ENCODE measurements at regions not wholly inside any gene's neighbourhood (a gene's known extent, or its start where the extent isn't known, plus 50 kb on each side); places are given as distances from the start of the nearest gene placed in this dataset.

DNA sequence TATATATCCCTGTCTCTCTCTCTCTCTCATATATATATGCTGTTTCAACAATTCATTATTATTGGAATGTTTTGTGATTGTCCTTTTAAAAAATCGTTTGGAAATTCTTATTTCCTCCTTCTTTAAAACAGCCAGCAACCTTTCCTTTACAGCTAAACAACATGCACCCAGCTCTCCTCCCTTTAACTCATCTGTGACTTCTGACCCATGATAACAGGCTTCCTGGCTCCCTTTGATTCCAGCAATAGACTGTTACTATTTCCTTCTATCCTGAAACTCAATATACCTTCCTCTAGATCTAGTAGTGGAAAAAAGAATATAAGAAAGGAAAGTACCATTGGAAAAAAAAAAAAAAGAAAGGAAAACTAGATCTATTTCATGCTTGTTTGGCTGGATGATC, 254.7 kb upstream of the RGMB start:
- peaks cover 0 to 2% (median 0%) of the 10 kb centered on the region in 4 donors for H3K27me3 ChIP-seq (ENCODE audit: control insufficient read depth in 4 of 4, insufficient read depth in 4 of 4, low read length in 3 of 4)
- TF ChIP-seq, protein P1, sequence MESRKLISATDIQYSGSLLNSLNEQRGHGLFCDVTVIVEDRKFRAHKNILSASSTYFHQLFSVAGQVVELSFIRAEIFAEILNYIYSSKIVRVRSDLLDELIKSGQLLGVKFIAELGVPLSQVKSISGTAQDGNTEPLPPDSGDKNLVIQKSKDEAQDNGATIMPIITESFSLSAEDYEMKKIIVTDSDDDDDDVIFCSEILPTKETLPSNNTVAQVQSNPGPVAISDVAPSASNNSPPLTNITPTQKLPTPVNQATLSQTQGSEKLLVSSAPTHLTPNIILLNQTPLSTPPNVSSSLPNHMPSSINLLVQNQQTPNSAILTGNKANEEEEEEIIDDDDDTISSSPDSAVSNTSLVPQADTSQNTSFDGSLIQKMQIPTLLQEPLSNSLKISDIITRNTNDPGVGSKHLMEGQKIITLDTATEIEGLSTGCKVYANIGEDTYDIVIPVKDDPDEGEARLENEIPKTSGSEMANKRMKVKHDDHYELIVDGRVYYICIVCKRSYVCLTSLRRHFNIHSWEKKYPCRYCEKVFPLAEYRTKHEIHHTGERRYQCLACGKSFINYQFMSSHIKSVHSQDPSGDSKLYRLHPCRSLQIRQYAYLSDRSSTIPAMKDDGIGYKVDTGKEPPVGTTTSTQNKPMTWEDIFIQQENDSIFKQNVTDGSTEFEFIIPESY (IDR thresholded peaks at IDR 0.05) = no peak
- TF ChIP-seq EGR1 (IDR thresholded peaks at IDR 0.05; ENCODE audit: low read depth in 2 of 2) (no peak), GABPA (IDR thresholded peaks at IDR 0.05 in 1 of 2, conservative IDR thresholded peaks at IDR 0.05 in 1 of 2) (no peak), SP1 (IDR thresholded peaks at IDR 0.05) (no peak)
- H3K4me3 ChIP-seq (ENCODE audit: low read depth in 1 of 3, low read length in 3 of 3) = no peak overlapping the region
- no peaks in the 10 kb centered on the region for H3K36me3 ChIP-seq (ENCODE audit: control insufficient read depth in 4 of 4, insufficient read depth in 3 of 4, low read depth in 1 of 4, low read length in 3 of 4)
- no peak for DNase-seq (ENCODE audit: low spot score)
- 4% methylated on average over 1 of the region's 1 CpG for WGBS
- no peaks in the 10 kb centered on the region for H3K9me3 ChIP-seq (ENCODE audit: control insufficient read depth in 4 of 4, low read length in 3 of 4)
- no peak overlapping the region for H3K27ac ChIP-seq (ENCODE audit: low read depth in 1 of 2, low read length in 2 of 2)
- no peaks in the 10 kb centered on the region for H3K4me1 ChIP-seq (ENCODE audit: control insufficient read depth in 4 of 4, insufficient read depth in 4 of 4, low read length in 3 of 4)
- no peak overlapping the region for H3K9ac ChIP-seq (ENCODE audit: low read depth in 1 of 2, low read length in 2 of 2)

DNA sequence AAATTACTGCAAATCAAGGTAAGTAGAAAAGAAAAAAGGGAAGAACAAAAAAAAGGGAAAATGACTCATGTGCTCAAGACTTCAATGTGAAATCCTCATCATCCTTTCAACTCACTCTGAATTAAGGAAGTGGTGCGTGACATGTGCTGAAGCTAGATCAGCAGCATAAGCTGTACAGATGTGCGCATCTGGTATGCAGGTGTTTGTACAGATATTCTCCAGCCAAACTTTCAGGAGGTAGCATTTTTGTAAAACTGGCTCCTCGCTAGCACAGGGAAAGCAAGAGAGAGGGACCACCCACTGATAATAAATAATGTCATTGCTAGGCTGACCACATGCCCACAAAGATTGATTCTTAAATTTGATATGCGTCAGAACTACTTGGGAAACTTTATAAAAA, 253.9 kb upstream of the RGMB start:
- DNase-seq (ENCODE audit: low spot score) = no peak
- Histone ChIP-seq H3K9ac (ENCODE audit: low read depth in 1 of 2, low read length in 2 of 2) (no peak overlapping the region), H3K4me1 (ENCODE audit: control insufficient read depth in 4 of 4, insufficient read depth in 4 of 4, low read length in 3 of 4) (no peaks in the 10 kb centered on the region), H3K9me3 (ENCODE audit: control insufficient read depth in 4 of 4, low read length in 3 of 4) (no peaks in the 10 kb centered on the region), H3K36me3 (ENCODE audit: control insufficient read depth in 4 of 4, insufficient read depth in 3 of 4, low read depth in 1 of 4, low read length in 3 of 4) (no peaks in the 10 kb centered on the region), H3K27me3 (ENCODE audit: control insufficient read depth in 4 of 4, insufficient read depth in 4 of 4, low read length in 3 of 4) (peaks cover 0 to 2% (median 0%) of the 10 kb centered on the region in 4 donors), H3K27ac (ENCODE audit: low read depth in 1 of 2, low read length in 2 of 2) (no peak overlapping the region), H3K4me3 (ENCODE audit: low read depth in 1 of 3, low read length in 3 of 3) (no peak overlapping the region)
- 85% methylated on average over 4 of the region's 4 CpGs for WGBS
- TF ChIP-seq RXRA (IDR thresholded peaks at IDR 0.05) (no peak), TAF1 (conservative IDR thresholded peaks at IDR 0.05) (no peak), EGR1 (IDR thresholded peaks at IDR 0.05; ENCODE audit: low read depth in 2 of 2) (no peak), JUND (IDR thresholded peaks at IDR 0.05) (no peak), FOXA2 (IDR thresholded peaks at IDR 0.05) (no peak), NR2F2 (IDR thresholded peaks at IDR 0.05) (no peak), GABPA (IDR thresholded peaks at IDR 0.05 in 1 of 2, conservative IDR thresholded peaks at IDR 0.05 in 1 of 2) (no peak), FOXA1 (IDR thresholded peaks at IDR 0.05) (no peak), HNF4A (conservative IDR thresholded peaks at IDR 0.05) (no peak), SP1 (IDR thresholded peaks at IDR 0.05) (no peak), RAD21 (IDR thresholded peaks at IDR 0.05) (no peak)
- TF ChIP-seq, protein P2, sequence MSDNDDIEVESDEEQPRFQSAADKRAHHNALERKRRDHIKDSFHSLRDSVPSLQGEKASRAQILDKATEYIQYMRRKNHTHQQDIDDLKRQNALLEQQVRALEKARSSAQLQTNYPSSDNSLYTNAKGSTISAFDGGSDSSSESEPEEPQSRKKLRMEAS (IDR thresholded peaks at IDR 0.05) = no peak
- TF ChIP-seq, protein P3, sequence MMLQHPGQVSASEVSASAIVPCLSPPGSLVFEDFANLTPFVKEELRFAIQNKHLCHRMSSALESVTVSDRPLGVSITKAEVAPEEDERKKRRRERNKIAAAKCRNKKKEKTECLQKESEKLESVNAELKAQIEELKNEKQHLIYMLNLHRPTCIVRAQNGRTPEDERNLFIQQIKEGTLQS (IDR thresholded peaks at IDR 0.05) = no peak
- TF ChIP-seq, protein P4, sequence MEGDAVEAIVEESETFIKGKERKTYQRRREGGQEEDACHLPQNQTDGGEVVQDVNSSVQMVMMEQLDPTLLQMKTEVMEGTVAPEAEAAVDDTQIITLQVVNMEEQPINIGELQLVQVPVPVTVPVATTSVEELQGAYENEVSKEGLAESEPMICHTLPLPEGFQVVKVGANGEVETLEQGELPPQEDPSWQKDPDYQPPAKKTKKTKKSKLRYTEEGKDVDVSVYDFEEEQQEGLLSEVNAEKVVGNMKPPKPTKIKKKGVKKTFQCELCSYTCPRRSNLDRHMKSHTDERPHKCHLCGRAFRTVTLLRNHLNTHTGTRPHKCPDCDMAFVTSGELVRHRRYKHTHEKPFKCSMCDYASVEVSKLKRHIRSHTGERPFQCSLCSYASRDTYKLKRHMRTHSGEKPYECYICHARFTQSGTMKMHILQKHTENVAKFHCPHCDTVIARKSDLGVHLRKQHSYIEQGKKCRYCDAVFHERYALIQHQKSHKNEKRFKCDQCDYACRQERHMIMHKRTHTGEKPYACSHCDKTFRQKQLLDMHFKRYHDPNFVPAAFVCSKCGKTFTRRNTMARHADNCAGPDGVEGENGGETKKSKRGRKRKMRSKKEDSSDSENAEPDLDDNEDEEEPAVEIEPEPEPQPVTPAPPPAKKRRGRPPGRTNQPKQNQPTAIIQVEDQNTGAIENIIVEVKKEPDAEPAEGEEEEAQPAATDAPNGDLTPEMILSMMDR (IDR thresholded peaks at IDR 0.05; ENCODE audit: low read depth, low read length, missing input control) = no peak

DNA sequence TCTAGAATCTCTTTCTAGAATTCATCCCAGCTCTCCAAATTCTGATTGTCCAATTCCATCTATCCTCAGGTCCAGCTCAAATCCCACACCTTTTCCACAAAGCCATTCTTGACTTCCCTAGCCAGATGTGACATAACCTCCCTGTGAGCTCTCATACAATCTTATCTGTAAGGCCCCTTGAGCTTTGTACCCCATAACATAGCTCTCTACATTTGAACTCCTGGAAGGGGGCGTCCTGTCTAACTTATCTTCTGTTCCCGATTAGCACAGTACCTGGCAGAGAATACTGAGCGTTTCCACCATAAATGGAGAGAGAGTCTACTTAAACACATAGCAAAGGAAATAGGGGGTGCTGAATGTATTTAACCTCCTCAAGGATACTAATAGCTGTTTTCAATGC, 251.6 kb upstream of the RGMB start:
- no peak overlapping the region for H3K9ac ChIP-seq (ENCODE audit: low read depth in 1 of 2, low read length in 2 of 2)
- H3K36me3 ChIP-seq (ENCODE audit: control insufficient read depth in 4 of 4, insufficient read depth in 3 of 4, low read depth in 1 of 4, low read length in 3 of 4) = no peaks in the 10 kb centered on the region
- 69% methylated on average over 3 of the region's 3 CpGs for WGBS
- no peaks in the 10 kb centered on the region for H3K4me1 ChIP-seq (ENCODE audit: control insufficient read depth in 4 of 4, insufficient read depth in 4 of 4, low read length in 3 of 4)
- H3K27me3 ChIP-seq (ENCODE audit: control insufficient read depth in 4 of 4, insufficient read depth in 4 of 4, low read length in 3 of 4) = peaks cover 0 to 2% (median under 1%) of the 10 kb centered on the region in 4 donors
- no peak overlapping the region for H3K27ac ChIP-seq (ENCODE audit: low read depth in 1 of 2, low read length in 2 of 2)
- DNase-seq (ENCODE audit: low spot score) = no peak
- no peak for TF ChIP-seq RXRA (IDR thresholded peaks at IDR 0.05)
- TF ChIP-seq NR2F2 (IDR thresholded peaks at IDR 0.05) = no peak
- TF ChIP-seq, protein P2 (IDR thresholded peaks at IDR 0.05) = no peak
- TF ChIP-seq GABPA (IDR thresholded peaks at IDR 0.05 in 1 of 2, conservative IDR thresholded peaks at IDR 0.05 in 1 of 2) = no peak
- TF ChIP-seq, protein P5, sequence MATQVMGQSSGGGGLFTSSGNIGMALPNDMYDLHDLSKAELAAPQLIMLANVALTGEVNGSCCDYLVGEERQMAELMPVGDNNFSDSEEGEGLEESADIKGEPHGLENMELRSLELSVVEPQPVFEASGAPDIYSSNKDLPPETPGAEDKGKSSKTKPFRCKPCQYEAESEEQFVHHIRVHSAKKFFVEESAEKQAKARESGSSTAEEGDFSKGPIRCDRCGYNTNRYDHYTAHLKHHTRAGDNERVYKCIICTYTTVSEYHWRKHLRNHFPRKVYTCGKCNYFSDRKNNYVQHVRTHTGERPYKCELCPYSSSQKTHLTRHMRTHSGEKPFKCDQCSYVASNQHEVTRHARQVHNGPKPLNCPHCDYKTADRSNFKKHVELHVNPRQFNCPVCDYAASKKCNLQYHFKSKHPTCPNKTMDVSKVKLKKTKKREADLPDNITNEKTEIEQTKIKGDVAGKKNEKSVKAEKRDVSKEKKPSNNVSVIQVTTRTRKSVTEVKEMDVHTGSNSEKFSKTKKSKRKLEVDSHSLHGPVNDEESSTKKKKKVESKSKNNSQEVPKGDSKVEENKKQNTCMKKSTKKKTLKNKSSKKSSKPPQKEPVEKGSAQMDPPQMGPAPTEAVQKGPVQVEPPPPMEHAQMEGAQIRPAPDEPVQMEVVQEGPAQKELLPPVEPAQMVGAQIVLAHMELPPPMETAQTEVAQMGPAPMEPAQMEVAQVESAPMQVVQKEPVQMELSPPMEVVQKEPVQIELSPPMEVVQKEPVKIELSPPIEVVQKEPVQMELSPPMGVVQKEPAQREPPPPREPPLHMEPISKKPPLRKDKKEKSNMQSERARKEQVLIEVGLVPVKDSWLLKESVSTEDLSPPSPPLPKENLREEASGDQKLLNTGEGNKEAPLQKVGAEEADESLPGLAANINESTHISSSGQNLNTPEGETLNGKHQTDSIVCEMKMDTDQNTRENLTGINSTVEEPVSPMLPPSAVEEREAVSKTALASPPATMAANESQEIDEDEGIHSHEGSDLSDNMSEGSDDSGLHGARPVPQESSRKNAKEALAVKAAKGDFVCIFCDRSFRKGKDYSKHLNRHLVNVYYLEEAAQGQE (IDR thresholded peaks at IDR 0.05) = no peak
- no peak overlapping the region for H3K4me3 ChIP-seq (ENCODE audit: low read depth in 1 of 3, low read length in 3 of 3)
- no peaks in the 10 kb centered on the region for H3K9me3 ChIP-seq (ENCODE audit: control insufficient read depth in 4 of 4, low read length in 3 of 4)

All from liver (tissue), 8 donors.